ENCODE measurements at regions not wholly inside any gene's neighbourhood (a gene's known extent, or its start where the extent isn't known, plus 50 kb on each side); places are given as distances from the start of the nearest gene placed in this dataset.

- DNase-seq (ENCODE audit: low read depth), result no peak
These were observed 263.8 kb upstream of the UBE2E2 start for GRCh38 chr3:22939349-22939748.

- no peak for DNase-seq (ENCODE audit: low read depth)
These were observed 262.8 kb upstream of the UBE2E2 start for GRCh38 chr3:22940285-22940684.

- no peak for DNase-seq (ENCODE audit: low read depth)
These were observed 260.1 kb upstream of the UBE2E2 start for GRCh38 chr3:22942981-22943380.

GRCh38 chr3:22947851-22948250, 255.3 kb upstream of the UBE2E2 start:
- no peak for DNase-seq (ENCODE audit: low read depth)

- DNase-seq (ENCODE audit: low read depth), result no peak
These were observed 251.2 kb upstream of the UBE2E2 start for GRCh38 chr3:22951910-22952309.

- no peak for DNase-seq (ENCODE audit: low read depth)
These were observed 250.3 kb upstream of the UBE2E2 start for GRCh38 chr3:22952860-22953259.

- DNase-seq (ENCODE audit: low read depth), result no peak
These were observed 243.5 kb upstream of the UBE2E2 start for GRCh38 chr3:22959593-22959992.

GRCh38 chr3:22960105-22960984, 242.8 kb upstream of the UBE2E2 start:
- no peak for DNase-seq (ENCODE audit: low read depth)

- no peak for DNase-seq (ENCODE audit: low read depth)
These were observed 240.9 kb upstream of the UBE2E2 start for GRCh38 chr3:22962244-22962643.

- no peak for DNase-seq (ENCODE audit: low read depth)
These were observed 236.8 kb upstream of the UBE2E2 start for GRCh38 chr3:22966349-22966748.

- DNase-seq (ENCODE audit: low read depth), result no peak
These were observed 233.9 kb upstream of the UBE2E2 start for GRCh38 chr3:22969276-22969675.

GRCh38 chr3:22971497-22971896, 231.6 kb upstream of the UBE2E2 start:
- no peak for DNase-seq (ENCODE audit: low read depth)

GRCh38 chr3:22977042-22977441, 226.1 kb upstream of the UBE2E2 start:
- DNase-seq (ENCODE audit: low read depth), result no peak

- no peak for DNase-seq (ENCODE audit: low read depth)
These were observed 225.4 kb upstream of the UBE2E2 start for GRCh38 chr3:22977650-22978289.

- no peak for DNase-seq (ENCODE audit: low read depth)
These were observed 223.5 kb upstream of the UBE2E2 start for GRCh38 chr3:22979581-22979980.

GRCh38 chr3:22980346-22980745, 222.8 kb upstream of the UBE2E2 start:
- DNase-seq (ENCODE audit: low read depth), result no peak

- no peak for DNase-seq (ENCODE audit: low read depth)
These were observed 222.0 kb upstream of the UBE2E2 start for GRCh38 chr3:22981166-22981565.

GRCh38 chr3:22981861-22982260, 221.3 kb upstream of the UBE2E2 start:
- no peak for DNase-seq (ENCODE audit: low read depth)

GRCh38 chr3:22982981-22983587, 220.0 kb upstream of the UBE2E2 start:
- DNase-seq (ENCODE audit: low read depth), result no peak

GRCh38 chr3:22986958-22987357, 216.2 kb upstream of the UBE2E2 start:
- no peak for DNase-seq (ENCODE audit: low read depth)

- no peak for DNase-seq (ENCODE audit: low read depth)
These were observed 214.6 kb upstream of the UBE2E2 start for GRCh38 chr3:22988566-22988965.

- DNase-seq (ENCODE audit: low read depth), result no peak
These were observed 213.4 kb upstream of the UBE2E2 start for GRCh38 chr3:22989716-22990115.

Data from T follicular helper cell (primary cell).